GM12878 (cell line): ENCODE measurements at regions not wholly inside any gene's neighbourhood (a gene's known extent, or its start where the extent isn't known, plus 50 kb on each side); places are given as distances from the start of the nearest gene placed in this dataset.

Experiments
- CEBPB ChIP-seq, 2 experiments: fragments of 150-350 bp in 1 of 2; IDR thresholded peaks; 2 replicates each; pipeline ENCODE4 v1.6.1; 2012 to 2014; ENCODE audit warnings: low read depth in 2 of 2, low read length in 2 of 2, borderline replicate concordance in 1 of 2, inconsistent platforms in 1 of 2
- CTCF ChIP-seq, 3 experiments: IDR thresholded peaks in 2 of 3; conservative IDR thresholded peaks in 1 of 3; 2 replicates each; pipeline ENCODE4 v1.5.1; 2011; ENCODE audit warnings: low read depth in 3 of 3, low read length in 3 of 3, mild to moderate bottlenecking in 3 of 3, control low read depth in 2 of 3, moderate library complexity in 2 of 3, inconsistent platforms in 1 of 3, mixed read lengths in 1 of 3; ENCODE audit not compliant: control insufficient read depth in 2 of 3, insufficient read depth in 1 of 3; ENCODE audit errors: extremely low read depth in 1 of 3
- EZH2 ChIP-seq: IDR thresholded peaks from 2 replicates; pipeline ENCODE4 v1.6.1; 2012; ENCODE audit warnings: low read depth, mild to moderate bottlenecking, control low read depth, inconsistent platforms, low read length, borderline replicate concordance; ENCODE audit not compliant: control insufficient read depth
- MYC ChIP-seq: IDR thresholded peaks from 2 replicates; pipeline ENCODE4 v1.6.1; 2011; ENCODE audit warnings: mild to moderate bottlenecking, low read length, moderate library complexity, inconsistent platforms; ENCODE audit not compliant: insufficient read depth, insufficient replicate concordance, insufficient read length, severe bottlenecking
- POLR2A ChIP-seq: IDR thresholded peaks from 2 replicates; pipeline ENCODE4 v1.6.1; 2011; ENCODE audit warnings: low read depth, mild to moderate bottlenecking, low read length
- POLR2AphosphoS5 ChIP-seq: IDR thresholded peaks from 2 replicates; pipeline ENCODE4 v1.6.1; 2011; ENCODE audit warnings: mild to moderate bottlenecking, low read length, inconsistent platforms
- RCOR1 ChIP-seq: conservative IDR thresholded peaks from 2 replicates; pipeline ENCODE4 v1.6.1; 2012; ENCODE audit warnings: low read depth, low read length, improper control_type of control experiment
- SMARCA5 ChIP-seq: fragments of 450-650 bp; IDR thresholded peaks from 2 replicates; pipeline ENCODE4 v1.6.1; 2017; ENCODE audit warnings: mild to moderate bottlenecking
- ZNF384 ChIP-seq: IDR thresholded peaks from 2 replicates; pipeline ENCODE4 v1.6.1; 2012; ENCODE audit warnings: low read depth, mild to moderate bottlenecking, low read length, improper control_type of control experiment, borderline replicate concordance

- TF ChIP-seq CTCF (IDR thresholded peaks at IDR 0.05 in 2 of 3, conservative IDR thresholded peaks at IDR 0.05 in 1 of 3; ENCODE audit: control insufficient read depth in 2 of 3, extremely low read depth in 1 of 3, insufficient read depth in 1 of 3, low read depth in 3 of 3, low read length in 3 of 3) (no peak), CEBPB (IDR thresholded peaks at IDR 0.05; ENCODE audit: borderline replicate concordance in 1 of 2, low read depth in 2 of 2, low read length in 2 of 2) (no peak), POLR2AphosphoS5 (no peak), RCOR1 (no peak), MYC (no peak), POLR2A (no peak), ZNF384 (no peak), SMARCA5 (no peak), EZH2 (no peak)
Measured at GRCh38 chr4:32470087-32470585, 1750.0 kb downstream of the PCDH7 start.
